Stimulated activated CD4-positive, alpha-beta T cell treated with anti-CD3 and anti-CD28 coated beads, Interleukin-12 subunit alpha, Interleukin-12 subunit beta, amount 100 ng/mL, for 4 hours (primary cell): ENCODE measurements at regions not wholly inside any gene's neighbourhood (a gene's known extent, or its start where the extent isn't known, plus 50 kb on each side); places are given as distances from the start of the nearest gene placed in this dataset.

Source experiments
- DNase-seq: peaks from one replicate; pipeline ENCODE4 v3.0.0-alpha.2; 2020

- no peak for DNase-seq
Observed at GRCh38 chr3:127393131-127393820, 105.4 kb upstream of the PRR20G start.

GRCh38 chr3:127392156-127392490 is 104.3 kb upstream of the PRR20G start:
- no peak for DNase-seq

- no peak for DNase-seq
Observed at GRCh38 chr3:127391436-127392155, 103.8 kb upstream of the PRR20G start.

GRCh38 chr3:127390365-127391025 is 102.6 kb upstream of the PRR20G start:
- no peak for DNase-seq

GRCh38 chr3:127389913-127390312 is 102.1 kb upstream of the PRR20G start:
- no peak for DNase-seq

GRCh38 chr3:127389420-127389819 is 101.6 kb upstream of the PRR20G start:
- no peak for DNase-seq

GRCh38 chr3:127388427-127388826 is 100.6 kb upstream of the PRR20G start:
- no peak for DNase-seq

- DNase-seq: no peak
Observed at GRCh38 chr3:127387556-127388153, 99.8 kb upstream of the PRR20G start.

GRCh38 chr3:127387119-127387518 is 99.3 kb upstream of the PRR20G start:
- DNase-seq: no peak

- DNase-seq: no peak
Observed at GRCh38 chr3:127386490-127386889, 98.6 kb upstream of the PRR20G start.

- DNase-seq: no peak
Observed at GRCh38 chr3:127385540-127385870, 97.7 kb upstream of the PRR20G start.

GRCh38 chr3:127384717-127385539 is 97.1 kb upstream of the PRR20G start:
- no peak for DNase-seq

- no peak for DNase-seq
Observed at GRCh38 chr3:127383656-127384179, 95.9 kb upstream of the PRR20G start.

- DNase-seq: no peak
Observed at GRCh38 chr3:127377801-127378655, 90.2 kb upstream of the PRR20G start.

GRCh38 chr3:127375151-127375930 is 87.5 kb upstream of the PRR20G start:
- no peak for DNase-seq

- no peak for DNase-seq
Observed at GRCh38 chr3:127374086-127375010, 86.5 kb upstream of the PRR20G start.

- no peak for DNase-seq
Observed at GRCh38 chr3:127373441-127374085, 85.7 kb upstream of the PRR20G start.

- no peak for DNase-seq
Observed at GRCh38 chr3:127371846-127372245, 84.0 kb upstream of the PRR20G start.

GRCh38 chr3:127371334-127371733 is 83.5 kb upstream of the PRR20G start:
- DNase-seq: no peak
